Muscle layer of duodenum (tissue), 2 donors: ENCODE measurements at regions not wholly inside any gene's neighbourhood (a gene's known extent, or its start where the extent isn't known, plus 50 kb on each side); places are given as distances from the start of the nearest gene placed in this dataset.

Source experiments
- H3K27ac ChIP-seq: one replicate; pipeline ENCODE4 v1.7.0; 2013; ENCODE audit warnings: mild to moderate bottlenecking, low read length
- H3K27me3 ChIP-seq: one replicate; pipeline ENCODE4 v1.7.0; 2013; ENCODE audit warnings: low read depth, mild to moderate bottlenecking, control low read depth, low read length
- H3K36me3 ChIP-seq, 2 donors: one replicate each; pipeline ENCODE4 v1.7.0; 2013; ENCODE audit warnings: low read length in 2 of 2, control low read depth in 1 of 2, mild to moderate bottlenecking in 1 of 2; ENCODE audit not compliant: insufficient read depth in 2 of 2, control insufficient read depth in 1 of 2
- H3K4me1 ChIP-seq, 2 donors: one replicate each; pipeline ENCODE4 v1.7.0; 2013; ENCODE audit warnings: low read length in 2 of 2, mild to moderate bottlenecking in 2 of 2, control low read depth in 1 of 2, moderate library complexity in 1 of 2; ENCODE audit not compliant: insufficient read depth in 2 of 2, control insufficient read depth in 1 of 2
- H3K4me3 ChIP-seq, 2 donors: one replicate each; pipeline ENCODE4 v1.7.0; 2013; ENCODE audit warnings: low read length in 2 of 2, low read depth in 1 of 2, mild to moderate bottlenecking in 1 of 2
- H3K9me3 ChIP-seq, 2 donors: one replicate each; pipeline ENCODE4 v1.7.0; 2013; ENCODE audit warnings: low read length in 2 of 2, control low read depth in 1 of 2, mild to moderate bottlenecking in 1 of 2; ENCODE audit not compliant: control insufficient read depth in 1 of 2
- donor health status: healthy.

DNA sequence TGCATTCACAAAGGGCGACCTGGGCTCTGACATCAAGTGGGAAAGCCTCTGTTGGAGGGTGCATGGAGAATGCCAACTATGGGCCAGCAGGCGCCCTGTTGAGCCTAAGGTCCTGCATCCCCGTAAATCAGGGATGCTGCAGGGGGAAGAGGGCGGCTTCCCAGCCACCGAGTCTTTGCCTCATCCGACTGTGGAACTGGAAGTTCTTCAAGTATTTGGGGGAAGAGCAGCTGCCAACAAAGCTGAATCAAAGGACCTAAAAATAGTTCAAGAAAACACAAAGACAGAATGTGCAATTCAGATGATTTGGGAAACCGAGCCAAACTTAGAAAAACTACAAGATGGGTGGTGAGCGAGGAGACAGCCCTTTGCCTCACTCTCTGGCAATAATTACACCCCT is 281.1 kb upstream of the MGAT5 start:
- Histone ChIP-seq H3K27me3 (no peaks in the 10 kb centered on the region), H3K4me3 (no peak overlapping the region), H3K36me3 (no peaks in the 10 kb centered on the region), H3K27ac (no peak overlapping the region), H3K9me3 (no peaks in the 10 kb centered on the region), H3K4me1 (peaks cover 0 to 6% of the 10 kb centered on the region in 2 donors)

DNA sequence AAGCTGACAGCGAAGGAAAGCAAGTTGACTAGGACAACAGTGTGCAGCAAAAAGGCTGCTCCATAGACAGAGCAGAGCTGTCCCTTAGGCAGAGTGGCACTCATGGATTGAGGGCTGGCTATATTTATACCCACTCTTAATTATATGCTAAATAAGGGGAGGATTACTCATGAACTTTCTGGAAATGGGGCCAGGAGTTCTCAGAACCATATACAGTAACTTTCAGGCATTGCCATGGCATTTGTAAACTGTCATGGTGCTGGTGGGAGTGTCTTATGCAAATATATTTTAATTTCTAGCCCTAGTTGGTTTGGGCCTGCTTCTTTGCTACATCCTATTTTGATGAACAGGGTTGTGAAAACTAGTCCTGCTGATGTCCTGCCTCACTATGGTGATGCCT is 279.5 kb upstream of the MGAT5 start:
- Histone ChIP-seq H3K36me3 (no peaks in the 10 kb centered on the region), H3K4me1 (peaks cover 0 to 6% of the 10 kb centered on the region in 2 donors), H3K9me3 (no peaks in the 10 kb centered on the region), H3K27ac (no peak overlapping the region), H3K4me3 (no peak overlapping the region), H3K27me3 (no peaks in the 10 kb centered on the region)

DNA sequence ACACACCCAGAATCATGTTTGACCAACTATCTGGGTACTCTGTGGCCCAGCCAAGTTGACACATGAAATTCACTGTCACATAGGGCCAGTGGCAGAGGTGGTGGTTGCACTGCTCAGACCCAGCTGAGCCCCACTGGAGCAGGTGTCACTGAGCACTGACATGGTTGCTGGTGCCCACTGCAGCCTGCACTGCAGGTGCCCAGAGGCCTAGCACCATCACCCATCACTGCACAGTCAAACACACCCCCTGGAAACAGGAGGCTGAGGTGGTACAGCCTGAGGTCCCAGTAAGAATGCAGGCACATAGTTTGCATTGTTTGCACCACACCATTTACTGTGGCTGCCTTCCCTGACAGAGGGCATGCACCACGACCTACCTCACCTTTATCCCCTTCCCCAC is 278.7 kb upstream of the MGAT5 start:
- no peak overlapping the region for H3K27ac ChIP-seq

DNA sequence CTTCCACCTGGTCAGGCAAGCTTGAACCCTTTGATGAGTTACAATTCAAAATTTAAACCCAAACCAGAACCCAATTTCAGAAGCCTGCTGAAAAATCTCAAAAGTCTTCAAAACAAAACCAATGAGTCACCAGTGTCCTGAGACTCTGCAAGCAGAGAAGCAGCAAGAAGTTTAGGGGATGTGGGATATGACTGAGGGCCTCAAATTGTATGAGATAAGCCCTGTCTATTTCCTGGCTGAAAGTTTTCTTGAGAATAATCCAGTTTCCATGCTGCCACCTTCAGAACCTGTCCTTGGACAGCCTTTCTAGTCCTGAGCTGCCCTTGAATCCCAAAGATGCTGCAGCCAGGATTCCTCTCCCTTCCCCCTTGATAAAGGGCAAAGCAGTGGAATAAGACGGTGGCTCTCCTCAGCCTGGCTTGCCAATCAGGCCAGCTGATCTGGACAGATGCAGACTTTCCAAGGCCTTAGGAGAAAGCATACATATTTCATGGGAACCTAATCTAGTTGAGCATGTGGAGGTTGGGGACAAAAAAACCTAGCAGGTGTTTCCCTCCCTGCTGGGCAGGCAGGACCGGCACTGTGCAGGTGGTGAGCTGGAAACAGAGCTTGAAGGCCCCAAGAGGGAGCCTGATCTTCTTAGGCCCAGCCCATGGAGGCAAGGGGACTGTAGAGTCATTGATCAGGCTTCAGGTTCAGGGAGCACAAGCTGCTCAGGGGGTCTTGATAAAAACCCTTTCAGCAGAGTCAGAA is 278.0 kb upstream of the MGAT5 start:
- no peaks in the 10 kb centered on the region for H3K27me3 ChIP-seq
- H3K27ac ChIP-seq = no peak overlapping the region
- peaks cover 0 to 6% of the 10 kb centered on the region in 2 donors for H3K4me1 ChIP-seq
- H3K9me3 ChIP-seq = no peaks in the 10 kb centered on the region
- no peaks in the 10 kb centered on the region for H3K36me3 ChIP-seq
- no peak overlapping the region for H3K4me3 ChIP-seq

More for the DNA sequence above, 278.7 kb upstream of the MGAT5 start:
- Histone ChIP-seq H3K4me3 (no peak overlapping the region), H3K4me1 (peaks cover 0 to 6% of the 10 kb centered on the region in 2 donors), H3K36me3 (no peaks in the 10 kb centered on the region), H3K9me3 (no peaks in the 10 kb centered on the region), H3K27me3 (no peaks in the 10 kb centered on the region)

DNA sequence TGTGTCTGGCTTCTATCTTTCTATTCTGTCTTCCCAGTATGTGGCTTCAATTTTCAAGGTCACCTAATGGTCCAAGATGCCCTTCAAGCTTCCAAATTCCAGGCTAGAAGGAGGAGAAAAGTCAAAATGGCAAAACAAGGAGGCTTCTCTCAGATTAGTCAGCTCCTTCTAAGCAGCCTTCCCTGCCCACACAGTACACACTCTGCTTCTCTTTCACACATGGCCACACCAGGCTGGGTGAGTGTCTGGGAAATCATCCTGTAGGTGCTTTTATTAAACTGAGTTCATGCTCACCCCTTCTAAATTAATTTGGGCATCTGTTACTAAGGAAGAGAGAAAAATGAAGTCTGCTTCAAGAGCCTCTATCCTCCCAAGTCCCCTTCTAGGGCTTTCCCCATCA is 277.2 kb upstream of the MGAT5 start:
- Histone ChIP-seq H3K4me1 (peaks cover 0 to 6% of the 10 kb centered on the region in 2 donors), H3K4me3 (no peak overlapping the region), H3K27me3 (no peaks in the 10 kb centered on the region), H3K9me3 (no peaks in the 10 kb centered on the region), H3K36me3 (no peaks in the 10 kb centered on the region), H3K27ac (no peak overlapping the region)

DNA sequence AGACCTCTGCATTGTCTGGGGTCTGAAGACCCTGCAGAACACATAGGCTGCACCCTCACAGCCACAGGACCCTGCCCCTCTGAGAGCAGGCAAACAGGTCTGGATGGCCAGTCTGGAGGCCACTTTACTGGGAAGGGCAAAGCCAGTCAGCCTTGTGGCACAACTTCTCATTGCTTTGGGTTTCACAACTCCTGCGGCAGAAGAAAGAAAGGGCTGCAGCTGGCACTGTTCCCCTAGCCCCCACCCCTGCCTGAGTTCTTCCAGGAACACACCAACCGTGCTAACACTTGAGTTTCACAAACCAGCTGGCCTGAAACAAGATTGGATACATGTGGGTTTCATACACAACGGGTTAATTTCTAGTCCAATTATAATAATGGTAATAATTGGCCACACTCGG is 276.5 kb upstream of the MGAT5 start:
- Histone ChIP-seq H3K36me3 (no peaks in the 10 kb centered on the region), H3K27me3 (no peaks in the 10 kb centered on the region), H3K4me1 (peaks cover 0 to 4% of the 10 kb centered on the region in 2 donors), H3K27ac (no peak overlapping the region), H3K9me3 (no peaks in the 10 kb centered on the region), H3K4me3 (no peak overlapping the region)

DNA sequence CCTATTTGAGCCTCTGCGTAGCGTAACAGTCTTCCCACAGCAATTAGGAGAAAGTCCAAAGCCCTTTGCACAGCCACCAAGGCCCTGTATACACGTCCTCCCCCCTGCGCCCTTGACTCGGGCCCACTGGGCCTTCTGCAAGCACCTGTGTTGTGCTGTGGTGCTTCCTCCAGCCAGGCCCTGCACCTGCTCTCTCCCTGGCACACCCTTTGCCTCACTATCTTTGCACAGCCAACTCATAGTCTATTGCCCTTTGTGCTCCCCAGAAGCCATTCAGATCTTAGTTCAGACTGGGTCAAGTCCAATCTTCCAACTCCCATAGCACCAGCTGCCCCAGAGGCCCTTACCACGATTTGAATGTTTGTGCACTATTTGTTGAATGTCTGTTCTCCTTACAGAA is 271.6 kb upstream of the MGAT5 start:
- peaks cover 0 to 5% of the 10 kb centered on the region in 2 donors for H3K9me3 ChIP-seq

DNA sequence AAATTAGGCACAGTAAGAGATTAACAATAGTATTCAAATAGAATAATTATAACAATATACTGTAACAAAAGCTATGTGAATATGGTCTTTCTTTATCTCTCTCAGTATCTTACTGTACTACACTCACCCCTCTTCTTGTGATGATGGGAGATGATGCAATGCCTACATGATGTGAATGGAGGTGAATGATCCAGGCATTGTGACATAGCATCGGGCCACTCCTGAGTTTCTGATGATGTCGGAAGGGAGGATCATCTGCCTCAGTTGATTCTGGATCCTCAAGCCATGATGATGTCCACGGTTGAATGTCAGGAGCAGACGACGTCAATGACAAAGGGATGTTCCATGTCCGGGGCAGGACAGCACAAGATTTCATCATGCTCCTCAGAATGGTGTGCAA is 268.3 kb upstream of the MGAT5 start:
- Histone ChIP-seq H3K27me3 (no peaks in the 10 kb centered on the region), H3K4me3 (no peak overlapping the region), H3K4me1 (no peaks in the 10 kb centered on the region), H3K27ac (no peak overlapping the region), H3K9me3 (peaks cover 0 to 5% of the 10 kb centered on the region in 2 donors), H3K36me3 (no peaks in the 10 kb centered on the region)

More for the DNA sequence above, 271.6 kb upstream of the MGAT5 start:
- Histone ChIP-seq H3K36me3 (no peaks in the 10 kb centered on the region), H3K4me1 (no peaks in the 10 kb centered on the region), H3K4me3 (no peak overlapping the region), H3K27me3 (no peaks in the 10 kb centered on the region), H3K27ac (no peak overlapping the region)

DNA sequence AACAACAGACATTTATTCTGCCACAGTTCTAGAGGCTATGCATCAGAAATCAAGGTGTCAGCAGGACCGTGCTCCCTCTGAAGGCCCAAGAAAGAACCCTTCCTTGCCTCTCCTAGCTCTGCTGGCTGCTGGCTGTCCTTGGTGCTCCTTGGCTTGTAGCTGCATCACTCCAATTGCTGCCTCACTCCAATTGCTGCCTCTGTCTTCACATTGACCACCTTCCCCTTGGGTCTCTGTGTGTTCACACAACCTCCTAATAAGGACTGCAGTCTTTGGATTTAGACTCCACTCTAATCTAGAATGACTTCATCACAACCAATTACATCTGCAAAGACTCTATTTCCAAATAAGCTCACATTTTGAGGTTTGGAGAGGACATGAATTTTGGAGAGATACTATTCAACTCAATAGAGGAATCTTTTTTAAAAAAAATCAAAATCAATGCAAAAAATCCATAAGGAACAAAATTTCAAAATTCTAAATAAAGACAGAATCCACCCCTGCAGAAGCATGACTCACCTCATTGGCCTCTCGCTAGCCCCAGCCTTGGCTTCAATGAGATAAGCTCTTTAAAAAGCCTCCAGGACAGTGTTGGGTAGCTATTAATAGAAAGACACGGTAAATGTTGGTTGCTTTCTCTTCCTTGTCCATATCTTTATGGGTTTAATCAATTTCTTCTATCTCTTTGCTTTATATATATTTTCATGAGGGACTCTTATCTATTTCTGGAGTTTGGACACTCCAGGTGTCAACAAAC is 267.6 kb upstream of the MGAT5 start:
- H3K4me1 ChIP-seq = no peaks in the 10 kb centered on the region
- H3K36me3 ChIP-seq = no peaks in the 10 kb centered on the region
- peaks cover 0 to 5% of the 10 kb centered on the region in 2 donors for H3K9me3 ChIP-seq
- no peak overlapping the region for H3K4me3 ChIP-seq
- no peak overlapping the region for H3K27ac ChIP-seq
- no peaks in the 10 kb centered on the region for H3K27me3 ChIP-seq

DNA sequence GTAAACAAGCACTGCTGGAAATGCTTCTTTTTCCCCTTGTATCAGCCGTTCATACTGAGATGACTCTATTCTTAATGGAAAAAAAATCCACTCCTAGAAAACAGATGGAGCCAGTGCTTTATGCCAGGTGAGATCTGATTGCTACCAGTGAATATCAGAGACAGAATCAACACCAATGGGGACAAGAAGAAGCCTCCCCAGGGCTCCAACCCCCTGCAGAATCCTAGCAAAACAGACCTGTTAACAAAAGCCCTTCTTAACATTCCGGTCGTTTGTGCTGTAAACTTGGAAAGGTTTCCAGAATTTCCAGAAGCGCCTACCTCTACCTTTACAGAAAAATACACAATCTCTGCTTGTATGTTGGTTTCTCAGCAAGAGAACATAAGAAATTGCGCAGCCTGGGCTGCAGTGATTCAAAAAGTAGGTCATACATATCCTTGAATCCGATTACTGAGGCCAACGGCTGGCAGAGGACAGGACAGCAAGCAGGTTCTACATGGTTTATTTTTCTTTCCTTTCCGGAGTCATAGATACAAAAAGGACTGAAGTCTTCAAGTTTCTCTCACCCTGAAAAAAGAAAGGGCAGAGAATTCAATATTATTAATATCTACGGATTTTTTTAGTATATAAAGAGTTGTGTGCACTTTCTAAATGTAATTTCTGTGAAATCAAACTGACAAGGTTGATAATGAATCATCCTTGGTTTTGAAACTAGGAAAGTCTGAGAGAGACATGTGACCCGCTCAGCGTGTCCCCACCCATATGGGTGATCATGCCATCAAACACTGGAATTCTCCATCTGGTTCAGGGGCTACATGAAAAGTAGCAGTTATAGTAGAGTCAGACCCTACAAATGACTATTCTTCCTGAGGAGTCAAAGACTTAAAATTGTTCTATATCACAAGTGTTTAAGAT is 266.7 kb upstream of the MGAT5 start:
- Histone ChIP-seq H3K27ac (no peak overlapping the region), H3K4me3 (no peak overlapping the region), H3K9me3 (peaks cover 0 to 5% of the 10 kb centered on the region in 2 donors), H3K27me3 (no peaks in the 10 kb centered on the region), H3K36me3 (no peaks in the 10 kb centered on the region), H3K4me1 (no peaks in the 10 kb centered on the region)

DNA sequence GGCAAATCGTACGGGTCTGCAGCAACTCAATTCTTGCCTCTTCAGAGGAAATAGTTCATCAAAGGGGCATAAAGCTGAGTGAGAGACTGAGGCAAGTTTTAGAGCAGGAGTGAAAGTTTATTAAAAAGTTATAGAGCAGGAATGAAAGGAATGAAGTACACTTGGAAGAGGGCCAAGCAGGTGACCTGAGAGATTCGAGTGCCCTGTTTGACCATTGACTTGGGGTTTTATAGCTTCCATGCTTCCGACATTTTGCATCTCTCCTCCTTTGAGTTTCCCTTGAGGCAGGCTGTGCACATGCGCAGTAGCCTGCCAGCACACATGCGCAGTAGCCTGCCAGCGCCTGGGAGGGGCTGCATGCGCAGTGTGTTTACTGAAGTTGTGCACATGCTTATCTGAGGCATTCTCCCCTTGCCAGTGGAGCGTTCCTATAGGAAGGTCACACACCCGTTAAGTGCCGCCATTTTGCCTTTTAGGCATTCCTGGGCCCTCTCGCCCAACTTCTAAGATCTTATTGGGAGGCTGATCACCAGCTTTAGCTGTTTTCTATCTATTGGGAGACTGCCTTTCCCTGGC is 265.5 kb upstream of the MGAT5 start:
- H3K36me3 ChIP-seq = no peaks in the 10 kb centered on the region
- H3K9me3 ChIP-seq = peaks cover 0 to 4% of the 10 kb centered on the region in 2 donors
- H3K27me3 ChIP-seq = no peaks in the 10 kb centered on the region
- no peaks in the 10 kb centered on the region for H3K4me1 ChIP-seq
- H3K4me3 ChIP-seq = no peak overlapping the region
- H3K27ac ChIP-seq = no peak overlapping the region
